HG03103 (cell line): ENCODE measurements at regions not wholly inside any gene's neighbourhood (a gene's known extent, or its start where the extent isn't known, plus 50 kb on each side); places are given as distances from the start of the nearest gene placed in this dataset.

Experiments
- ATAC-seq: cut with Tn5 transposase; IDR thresholded peaks from one replicate; pipeline ENCODE4 v1.9.1; 2021; ENCODE audit warnings: low read depth; ENCODE audit not compliant: unreplicated experiment

DNA sequence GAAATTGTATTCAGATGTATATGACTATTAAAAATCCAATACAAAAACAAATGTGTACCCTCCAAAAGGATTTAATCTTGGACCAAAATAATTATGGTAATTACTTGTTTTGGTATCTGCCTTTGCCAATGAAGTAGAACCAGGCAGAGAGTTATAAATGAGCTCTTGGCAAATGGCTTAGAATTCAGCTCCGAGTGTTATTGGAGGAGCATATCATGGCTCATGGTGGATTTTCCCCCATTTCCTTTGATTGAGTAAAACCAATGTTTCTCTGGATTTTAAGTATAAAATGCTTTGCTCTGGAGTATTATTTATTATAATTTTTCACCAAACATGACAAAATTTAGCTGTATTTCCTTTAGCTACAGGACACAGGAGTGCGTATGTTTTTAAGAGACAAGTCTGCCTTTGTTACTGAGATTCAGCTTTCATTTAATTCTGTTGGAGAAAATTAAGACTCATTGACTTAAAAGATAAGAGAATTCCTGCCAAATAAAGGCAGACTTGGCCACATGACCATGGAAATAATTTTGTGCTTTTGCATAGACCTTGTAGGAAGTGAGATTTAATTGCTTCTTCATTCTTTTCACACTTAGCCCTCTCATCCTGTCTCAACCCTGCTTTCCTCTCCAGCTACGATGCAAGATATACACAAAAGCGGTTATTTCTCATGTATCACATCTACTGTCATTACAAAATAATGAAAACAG is 281.0 kb upstream of the SOX11 start:
- ATAC-seq: no peak

DNA sequence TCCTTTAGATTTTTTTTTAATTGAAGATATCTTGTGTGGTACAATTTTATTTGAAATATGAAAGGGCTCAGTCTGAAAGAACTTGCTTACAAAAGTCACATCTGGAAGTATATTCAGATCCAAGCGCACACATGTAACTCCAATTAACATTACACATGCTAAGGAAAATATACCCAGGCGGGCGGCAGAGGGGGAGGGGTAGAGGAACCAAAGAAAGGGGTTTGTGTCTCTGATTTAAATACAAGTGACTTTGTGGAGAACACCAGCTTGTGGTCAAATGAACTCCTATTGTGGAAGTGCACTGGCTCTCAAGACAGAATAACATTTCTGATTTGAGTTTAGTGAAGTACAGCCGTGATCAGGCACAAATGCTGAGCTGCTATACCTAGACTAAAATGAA is 280.2 kb upstream of the SOX11 start:
- no peak for ATAC-seq

DNA sequence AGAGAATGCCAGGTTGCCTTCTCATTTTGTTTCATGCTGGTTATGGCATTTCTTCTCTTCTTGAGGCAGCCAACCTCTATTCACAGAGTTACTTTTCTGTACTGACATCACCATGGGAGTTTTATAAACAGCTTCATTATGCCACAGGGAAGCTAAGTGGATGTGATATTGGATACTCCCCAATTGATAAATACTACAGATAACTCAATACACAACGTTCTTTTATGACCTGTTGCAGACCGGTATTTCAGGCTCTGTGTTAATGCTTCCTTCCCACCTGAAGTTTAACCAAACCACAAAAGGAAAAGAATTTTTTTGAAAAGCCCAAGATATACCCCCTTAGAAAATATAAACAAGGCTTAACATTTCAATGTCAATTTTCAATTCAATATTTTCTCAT is 258.3 kb upstream of the SOX11 start:
- no peak for ATAC-seq

DNA sequence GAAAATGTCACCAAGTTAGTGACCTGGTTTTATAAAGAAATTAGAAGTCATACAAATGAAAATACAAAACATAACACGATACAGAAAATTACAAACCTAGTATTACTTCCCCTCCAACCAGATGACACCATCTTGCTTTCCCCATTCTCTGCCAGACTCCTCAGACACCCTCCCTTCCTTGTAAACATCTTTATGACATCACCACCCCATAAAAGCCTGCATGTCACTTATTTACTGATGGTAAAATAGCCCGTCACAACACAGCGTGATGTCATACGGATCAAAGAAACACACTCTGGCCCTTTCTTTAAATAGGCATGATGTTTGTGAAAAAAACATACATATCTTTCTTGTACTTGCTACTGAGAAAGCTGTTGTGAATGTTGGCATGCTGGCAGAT is 254.8 kb upstream of the SOX11 start:
- ATAC-seq: no peak

DNA sequence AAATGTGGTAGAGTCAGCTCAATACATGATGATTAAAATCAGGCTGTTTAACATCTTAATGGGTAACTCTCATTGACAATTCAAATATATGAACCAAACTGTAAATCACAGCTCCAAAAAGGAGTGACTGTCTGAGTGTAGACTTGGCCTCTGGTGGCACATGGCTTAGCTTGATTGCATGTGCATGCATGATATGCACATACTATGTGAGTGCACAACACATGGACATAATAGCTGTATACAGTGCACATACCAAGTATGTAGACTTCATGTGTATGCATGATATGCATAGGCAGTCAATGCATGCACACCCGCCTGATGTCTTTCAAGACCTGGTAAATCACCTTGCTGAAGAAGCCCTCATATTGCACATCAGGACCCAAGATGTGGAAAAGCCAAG is 252.0 kb upstream of the SOX11 start:
- ATAC-seq: no peak

DNA sequence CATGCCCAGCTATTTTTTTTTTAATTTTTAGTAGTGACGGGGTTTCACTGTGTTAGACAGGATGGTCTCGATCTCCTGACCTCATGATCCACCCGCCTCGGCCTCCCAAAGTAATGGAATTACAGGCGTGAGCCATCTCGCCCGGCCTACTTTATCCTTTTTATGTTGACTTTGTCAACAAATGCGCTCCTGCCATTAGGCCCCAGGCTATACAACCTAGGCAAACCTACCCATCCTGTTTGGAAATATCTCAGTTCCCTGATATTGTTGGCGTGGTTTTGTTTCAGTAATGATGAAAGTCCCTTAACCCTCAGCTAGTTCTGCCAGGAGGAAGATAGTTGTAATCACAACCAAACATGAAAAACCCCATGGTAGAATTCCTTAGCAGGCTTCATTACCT is 249.4 kb upstream of the SOX11 start:
- ATAC-seq: no peak

DNA sequence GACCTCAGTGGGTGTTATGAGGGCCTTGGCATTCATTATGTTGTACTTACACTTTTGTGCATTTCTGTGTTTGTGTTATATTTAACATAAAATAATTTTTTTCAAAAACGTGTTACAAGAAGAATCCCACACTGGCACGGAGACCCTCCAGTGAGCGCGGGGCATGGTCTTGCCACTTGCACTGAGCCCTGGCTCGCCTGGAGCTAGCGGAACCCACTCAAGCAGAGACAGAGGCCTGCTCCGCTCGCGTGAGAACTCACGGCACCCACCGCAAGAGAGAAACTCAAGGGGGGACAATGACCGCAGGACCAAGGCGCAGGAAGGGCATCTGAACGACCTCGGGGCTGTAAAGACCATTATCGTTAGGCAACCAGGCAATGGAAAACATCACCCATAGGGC is 248.0 kb upstream of the SOX11 start:
- no peak for ATAC-seq

DNA sequence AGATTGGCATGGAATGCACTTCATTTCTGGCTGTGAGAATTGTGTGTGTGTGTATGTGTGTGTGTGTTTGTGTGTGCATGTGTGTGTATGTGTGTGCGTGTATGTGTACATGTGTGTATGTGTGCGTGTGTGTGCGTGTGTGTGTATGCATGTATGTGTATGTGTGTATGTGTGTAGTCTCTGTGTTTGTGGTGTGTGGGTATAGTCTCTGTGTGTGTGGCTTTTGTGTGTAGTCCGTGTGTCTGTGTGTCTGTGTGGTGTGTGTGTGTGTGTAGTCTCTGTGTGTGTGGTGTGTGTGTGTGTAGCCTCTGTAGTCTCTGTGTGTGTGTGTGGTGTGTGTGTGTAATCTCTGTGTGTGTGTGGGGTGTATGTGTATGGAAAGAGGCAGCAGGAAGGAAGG is 247.3 kb upstream of the SOX11 start:
- ATAC-seq: no peak

DNA sequence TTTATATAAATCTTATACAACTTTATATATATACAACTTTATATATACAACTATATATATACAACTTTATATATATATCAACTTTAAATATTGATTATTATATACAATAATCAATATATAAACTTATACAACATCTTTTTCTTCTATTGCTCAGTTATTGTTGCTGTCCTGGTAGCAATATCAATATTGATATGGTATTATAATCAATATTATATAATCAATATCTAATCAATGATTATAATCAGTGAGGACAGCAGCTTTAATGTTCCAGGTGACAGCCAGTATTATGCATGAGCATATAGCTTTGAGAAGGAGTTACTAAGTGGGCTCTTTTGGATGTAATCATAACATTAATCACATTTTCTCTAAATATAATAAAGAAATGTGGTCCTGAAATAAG is 242.3 kb upstream of the SOX11 start:
- ATAC-seq: no peak

DNA sequence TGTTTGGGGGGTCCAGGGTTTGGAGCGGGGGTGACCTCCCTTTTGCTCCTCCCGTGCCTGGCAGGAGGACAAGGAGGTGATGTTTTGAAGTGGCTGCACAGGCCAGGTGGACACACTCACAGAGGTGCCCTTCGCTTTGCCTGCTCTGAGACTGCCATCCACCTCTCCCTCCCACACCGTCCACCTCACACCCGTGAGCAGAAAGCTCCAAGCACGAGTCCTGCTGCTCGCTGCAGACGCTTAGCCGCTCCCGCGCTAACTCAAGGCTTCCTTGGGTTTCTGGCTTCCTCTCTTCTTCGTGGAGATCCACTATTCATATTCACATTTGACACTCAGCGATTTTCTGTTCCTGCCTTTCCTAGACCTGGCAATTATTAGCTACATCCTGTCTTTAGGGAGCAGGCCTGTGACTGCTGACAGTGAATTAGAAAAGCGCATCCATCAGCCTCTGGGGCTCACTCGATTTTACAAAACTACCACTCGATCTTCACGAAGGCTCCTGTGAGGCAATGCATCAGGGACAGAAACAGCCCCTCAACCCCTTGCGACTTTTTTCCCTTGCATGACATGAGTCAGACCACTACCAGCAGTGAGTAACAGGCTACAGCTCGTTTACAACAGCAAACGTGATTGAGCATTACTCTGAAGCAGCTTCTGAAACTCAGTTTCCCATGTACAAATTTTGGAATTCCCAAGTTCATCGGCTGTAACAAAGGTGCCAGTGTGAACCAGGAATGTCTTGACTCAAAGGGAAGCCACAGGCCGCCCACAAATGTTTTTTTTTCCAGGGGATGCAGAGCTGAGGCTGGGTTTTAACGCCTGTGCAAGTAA is 238.7 kb upstream of the SOX11 start:
- ATAC-seq: no peak

DNA sequence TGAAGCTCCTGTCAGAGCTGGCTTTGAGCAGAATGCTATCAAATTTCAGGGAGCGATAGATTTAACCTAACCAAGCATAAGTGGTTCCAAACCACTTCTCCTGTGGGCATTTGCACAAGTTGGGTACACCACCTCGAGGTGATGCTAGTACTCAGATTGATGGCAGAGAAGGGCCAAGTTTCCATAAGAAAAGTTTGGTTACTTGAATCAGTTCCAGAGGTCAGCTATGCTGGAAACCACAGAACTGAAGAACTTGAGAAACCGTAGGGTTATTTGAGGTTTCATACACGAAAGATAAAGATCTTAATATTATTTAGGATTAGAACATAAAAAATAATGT is 238.2 kb upstream of the SOX11 start:
- no peak for ATAC-seq

DNA sequence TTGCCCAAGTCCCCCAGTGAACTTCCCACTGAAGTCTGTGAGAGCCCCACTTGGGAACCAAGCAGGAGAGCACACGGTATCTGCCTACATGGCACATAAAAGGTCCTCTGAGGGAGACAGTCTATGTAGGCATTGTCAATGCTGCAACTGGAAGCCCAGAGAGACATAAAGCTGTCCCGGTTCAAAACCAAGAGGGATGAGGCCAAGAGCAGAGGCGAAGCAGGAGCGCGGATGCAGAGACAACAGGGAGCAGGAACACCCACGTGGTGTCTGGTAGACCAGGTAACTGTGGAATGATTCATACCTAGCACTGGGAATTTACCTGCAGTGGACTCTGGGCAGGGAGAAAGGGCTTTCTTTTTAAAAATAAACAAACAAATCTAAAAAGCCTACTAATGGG is 233.1 kb upstream of the SOX11 start:
- no peak for ATAC-seq

DNA sequence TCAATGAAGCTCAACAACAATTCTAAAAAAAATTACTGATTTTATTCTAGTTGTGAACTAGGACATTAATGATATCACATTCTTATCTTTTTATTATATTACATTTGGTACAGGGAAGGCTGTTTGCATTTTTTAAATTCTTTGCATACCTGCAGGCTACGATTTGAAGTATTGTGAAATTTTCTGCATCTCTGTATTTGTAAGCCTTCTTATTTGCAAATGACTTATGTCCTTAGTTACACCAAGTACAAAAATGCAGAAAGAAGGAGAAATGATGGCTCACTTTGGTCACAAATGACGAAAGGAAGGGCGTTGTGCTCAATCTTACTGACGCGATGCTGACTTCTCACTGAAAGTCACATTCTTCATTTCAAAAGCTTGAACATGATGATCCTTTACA is 227.5 kb upstream of the SOX11 start:
- no peak for ATAC-seq

DNA sequence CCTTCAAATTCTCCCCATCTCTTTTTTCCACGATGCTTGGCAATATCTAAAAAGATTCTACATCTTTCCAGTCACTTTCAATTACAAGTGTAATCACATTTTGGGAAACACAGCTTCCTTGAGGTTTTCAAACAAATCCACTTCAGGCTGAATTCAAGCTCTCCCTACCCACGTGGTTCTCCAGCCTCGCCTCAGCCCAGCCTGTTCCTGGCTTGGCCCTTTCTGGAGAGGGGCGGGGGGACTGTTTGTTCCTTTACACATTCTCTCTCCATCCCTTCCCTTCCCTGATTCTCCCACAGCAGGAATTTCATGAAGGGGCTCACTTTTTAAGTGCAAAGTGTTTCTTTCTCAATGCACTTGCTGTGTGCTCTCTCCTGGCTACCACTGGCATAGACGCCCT is 226.3 kb upstream of the SOX11 start:
- no peak for ATAC-seq

DNA sequence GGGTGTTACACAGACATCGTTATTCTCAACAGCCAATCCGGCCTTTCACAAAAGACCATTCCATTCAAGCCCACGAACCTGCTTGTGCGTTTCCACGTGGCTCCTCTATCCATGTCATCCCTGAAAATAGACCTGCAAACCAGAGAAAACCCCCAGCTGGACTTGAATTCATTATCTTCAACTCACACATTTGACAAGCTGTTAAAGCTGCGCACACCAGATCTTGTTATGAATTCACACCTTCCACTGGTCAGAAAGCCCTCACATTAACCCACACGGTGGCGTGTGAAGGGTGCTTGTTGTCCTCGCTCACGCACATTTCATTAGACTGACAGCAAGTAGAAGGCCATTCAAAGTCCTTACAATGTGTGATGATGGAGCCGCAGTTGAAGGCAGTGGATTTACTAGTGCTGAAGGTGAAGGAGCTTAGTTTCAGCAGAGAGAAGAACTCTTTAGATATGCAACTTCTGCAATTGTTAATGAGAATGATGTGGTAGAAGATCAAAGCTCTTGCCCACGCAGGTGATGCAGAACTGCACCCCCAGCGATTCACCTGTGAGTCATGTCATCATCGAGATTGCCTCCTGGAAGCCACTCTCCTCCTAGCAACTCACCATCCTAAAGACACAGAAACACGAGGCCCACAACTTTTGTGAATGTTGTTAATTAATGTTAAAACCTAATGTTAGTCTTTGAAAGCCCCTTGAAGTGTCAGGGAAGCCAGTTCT is 224.8 kb upstream of the SOX11 start:
- no peak for ATAC-seq

DNA sequence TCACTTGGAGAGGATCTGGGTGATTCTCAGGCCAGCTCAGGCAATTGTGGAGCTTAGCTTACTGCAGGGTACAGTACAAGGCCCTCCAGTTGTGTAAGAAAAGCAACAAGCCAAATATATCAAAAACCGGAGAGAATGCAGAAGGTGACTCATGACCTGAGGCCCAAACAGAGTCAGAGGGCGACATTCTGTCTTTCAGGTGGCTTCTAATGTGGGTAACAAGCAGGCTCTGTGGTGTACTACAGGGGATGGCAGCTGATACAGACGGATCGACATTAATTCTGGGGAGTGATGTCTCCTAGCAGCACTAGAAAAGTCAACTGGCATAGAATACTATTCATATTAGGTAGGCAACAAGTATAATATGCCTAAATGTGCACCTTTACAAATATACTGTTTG is 219.5 kb upstream of the SOX11 start:
- no peak for ATAC-seq

DNA sequence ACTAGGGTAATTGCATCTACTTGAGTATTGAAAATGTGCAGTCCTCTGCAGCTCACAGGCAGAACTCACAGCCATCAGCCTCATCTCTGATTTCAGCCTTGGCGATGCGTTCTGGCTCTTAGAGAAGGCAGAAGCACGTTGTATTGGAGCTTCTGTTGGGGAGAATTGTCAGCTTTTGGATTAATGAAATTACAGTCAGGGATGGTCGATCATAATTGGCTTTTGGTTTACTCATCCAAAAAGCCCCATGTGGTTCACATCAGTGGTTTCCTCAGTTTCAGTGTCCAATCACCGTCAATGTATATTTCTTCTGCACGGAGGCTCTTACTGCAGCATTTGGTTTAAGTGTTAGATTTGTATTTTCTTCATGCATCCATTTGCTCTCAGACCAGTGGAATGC is 218.5 kb upstream of the SOX11 start:
- ATAC-seq: no peak

DNA sequence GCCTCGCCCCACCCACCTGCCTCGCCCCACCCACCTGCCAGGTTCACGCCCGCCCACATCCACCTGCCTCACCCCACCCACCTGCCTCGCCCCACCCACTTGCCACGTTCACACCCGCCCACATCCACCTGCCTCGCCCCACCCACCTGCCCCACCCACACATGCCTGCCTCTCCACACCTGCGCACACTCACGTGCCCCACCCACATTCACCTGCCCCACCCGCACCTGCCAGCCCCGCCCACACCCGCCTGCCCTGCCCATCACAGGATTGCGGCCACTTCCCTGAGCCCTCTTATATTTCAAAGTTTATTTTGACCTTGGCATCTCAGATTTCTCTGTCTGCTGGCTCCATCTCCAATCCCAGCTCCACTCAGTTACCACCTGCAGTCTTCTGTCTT is 217.5 kb upstream of the SOX11 start:
- ATAC-seq: no peak

DNA sequence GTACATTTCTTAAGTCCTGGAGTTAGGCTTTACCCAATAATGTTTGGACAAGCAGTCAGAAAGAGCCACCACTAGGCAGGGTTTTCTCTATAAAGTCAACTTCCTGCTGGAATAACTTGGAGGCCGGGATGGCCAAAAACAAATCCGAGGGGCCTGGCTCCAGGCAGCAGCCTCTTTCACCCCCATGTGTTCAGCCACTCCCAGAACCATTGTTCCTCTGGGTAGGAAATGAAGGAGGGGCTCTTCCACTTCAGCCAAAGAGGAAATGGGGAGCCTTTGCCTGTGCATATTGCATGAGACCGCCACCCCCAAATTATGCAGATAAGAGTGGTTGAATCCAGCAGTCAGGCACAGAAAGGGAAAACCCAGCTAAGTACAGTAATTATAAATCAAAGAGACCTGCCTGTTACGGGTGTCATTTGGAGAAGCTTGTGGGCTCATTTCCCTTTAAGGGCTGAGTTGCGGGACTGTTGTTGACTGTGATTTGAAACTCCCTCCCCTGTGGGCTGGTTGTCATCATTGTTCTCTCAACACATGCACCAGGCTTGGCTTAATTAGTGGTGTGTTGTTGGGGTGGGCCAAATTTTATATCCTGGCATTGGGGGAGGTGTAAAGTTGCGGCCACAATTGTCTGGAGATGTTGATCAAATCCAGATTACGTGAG is 212.8 kb upstream of the SOX11 start:
- no peak for ATAC-seq

DNA sequence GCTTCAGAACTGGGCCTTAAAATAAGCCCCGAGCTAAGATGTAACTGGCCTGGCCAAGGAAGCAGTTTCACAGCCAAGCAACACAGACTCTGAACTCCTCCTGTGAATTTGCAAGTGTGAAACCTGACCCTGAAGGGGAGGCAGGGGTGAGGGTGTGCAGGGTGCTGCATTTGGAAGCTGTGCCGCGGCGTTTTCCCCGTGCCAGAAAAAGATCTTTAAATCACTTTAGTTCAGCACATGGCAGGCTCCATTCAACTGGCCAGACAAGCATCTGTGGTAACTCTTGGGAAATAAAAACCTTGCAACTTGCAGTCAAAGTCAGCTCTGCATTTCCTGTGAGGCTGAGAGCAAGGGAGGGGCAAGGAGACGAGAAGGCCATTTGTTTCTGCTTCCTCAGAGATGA is 209.3 kb upstream of the SOX11 start:
- ATAC-seq: no peak

DNA sequence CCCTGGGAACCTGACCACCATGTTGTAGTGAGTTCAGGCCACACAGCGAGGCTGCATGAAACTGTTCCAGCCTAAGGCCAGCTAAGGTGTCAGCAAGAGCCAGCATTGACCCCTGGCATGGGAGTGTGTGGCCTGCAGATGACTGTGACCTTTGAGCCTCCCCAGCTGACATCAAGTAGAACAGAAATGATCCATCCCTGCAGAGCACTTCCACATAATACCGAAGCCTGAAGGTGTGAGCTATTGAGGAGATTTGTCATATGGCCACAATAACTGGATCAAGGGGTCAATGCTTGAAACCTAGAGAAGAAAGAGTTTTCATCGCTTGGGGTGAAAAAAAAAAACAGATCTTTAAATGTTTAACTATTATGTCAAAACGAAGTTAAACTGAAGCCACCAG is 207.3 kb upstream of the SOX11 start:
- ATAC-seq: no peak
